HG02938 (cell line): ENCODE measurements at regions not wholly inside any gene's neighbourhood (a gene's known extent, or its start where the extent isn't known, plus 50 kb on each side); places are given as distances from the start of the nearest gene placed in this dataset.
"Not testable (repeated sequence)": the region's sequence is repeated elsewhere in the genome, so short reads cannot be mapped to it uniquely, and the experiment has no call there.

ENCODE experiments used
- ATAC-seq: cut with Tn5 transposase; IDR thresholded peaks from one replicate; pipeline ENCODE4 v1.9.1; 2021; ENCODE audit warnings: mild to moderate bottlenecking, moderate library complexity; ENCODE audit not compliant: unreplicated experiment

GRCh38 chr10:16231734-16232435 lies 204.9 kb upstream of the PTER start:
- ATAC-seq, result no peak

GRCh38 chr10:16232441-16232840 lies 204.4 kb upstream of the PTER start:
- ATAC-seq, result no peak

- no peak for ATAC-seq
These were observed 201.9 kb upstream of the PTER start for GRCh38 chr10:16234916-16235315.

- ATAC-seq, result no peak
These were observed 194.4 kb upstream of the PTER start for GRCh38 chr10:16242446-16242845.

- ATAC-seq, result no peak
These were observed 193.8 kb upstream of the PTER start for GRCh38 chr10:16242859-16243613.

- ATAC-seq, result not testable (repeated sequence)
These were observed 186.7 kb upstream of the PTER start for GRCh38 chr10:16250136-16250535.

- no peak for ATAC-seq
These were observed 180.5 kb upstream of the PTER start for GRCh38 chr10:16256336-16256735.

- no peak for ATAC-seq
These were observed 178.3 kb upstream of the PTER start for GRCh38 chr10:16258291-16259040.

- no peak for ATAC-seq
These were observed 177.1 kb upstream of the PTER start for GRCh38 chr10:16259726-16260125.

- no peak for ATAC-seq
These were observed 176.4 kb upstream of the PTER start for GRCh38 chr10:16260388-16260787.

- no peak for ATAC-seq
These were observed 165.2 kb upstream of the PTER start for GRCh38 chr10:16271571-16271970.

- ATAC-seq, result no peak
These were observed 161.9 kb upstream of the PTER start for GRCh38 chr10:16274911-16275310.

GRCh38 chr10:16280595-16280994 lies 156.2 kb upstream of the PTER start:
- no peak for ATAC-seq

- no peak for ATAC-seq
These were observed 144.4 kb upstream of the PTER start for GRCh38 chr10:16292366-16292765.

GRCh38 chr10:16297069-16297468 lies 139.7 kb upstream of the PTER start:
- no peak for ATAC-seq

- no peak for ATAC-seq
These were observed 139.2 kb upstream of the PTER start for GRCh38 chr10:16297642-16298041.

GRCh38 chr10:16304311-16304710 lies 132.5 kb upstream of the PTER start:
- ATAC-seq, result no peak

- ATAC-seq, result no peak
These were observed 126.4 kb upstream of the PTER start for GRCh38 chr10:16310440-16310839.

- no peak for ATAC-seq
These were observed 122.6 kb upstream of the PTER start for GRCh38 chr10:16314259-16314658.

- ATAC-seq, result no peak
These were observed 119.9 kb upstream of the PTER start for GRCh38 chr10:16316733-16317390.

- ATAC-seq, result no peak
These were observed 95.2 kb upstream of the PTER start for GRCh38 chr10:16341637-16342036.
